Type B pancreatic cell (in vitro differentiated cells): ENCODE measurements at regions not wholly inside any gene's neighbourhood (a gene's known extent, or its start where the extent isn't known, plus 50 kb on each side); places are given as distances from the start of the nearest gene placed in this dataset.
"Not testable (repeated sequence)": the region's sequence is repeated elsewhere in the genome, so short reads cannot be mapped to it uniquely, and the experiment has no call there.

Experiments used
- DNase-seq: peaks from one replicate; pipeline ENCODE4 v3.0.0; 2021; ENCODE audit warnings: mixed read lengths; ENCODE audit not compliant: unreplicated experiment; ENCODE audit errors: extremely low spot score
- H3K27ac Mint-ChIP-seq: 2 replicates; pipeline ENCODE4 v1.8.0; 2021; ENCODE audit warnings: mild to moderate bottlenecking, mixed read lengths
- H3K27me3 Mint-ChIP-seq: 2 replicates; pipeline ENCODE4 v1.8.0; 2021; ENCODE audit warnings: mixed read lengths
- H3K36me3 Mint-ChIP-seq: 2 replicates; pipeline ENCODE4 v1.8.0; 2021; ENCODE audit warnings: mixed read lengths
- H3K4me1 Mint-ChIP-seq: one replicate; pipeline ENCODE4 v1.8.0; 2021; ENCODE audit warnings: mixed read lengths; ENCODE audit not compliant: unreplicated experiment
- H3K4me3 Mint-ChIP-seq: 2 replicates; pipeline ENCODE4 v1.8.0; 2021; ENCODE audit warnings: mild to moderate bottlenecking, mixed read lengths
- H3K9me3 Mint-ChIP-seq: 2 replicates; pipeline ENCODE4 v1.8.0; 2021; ENCODE audit warnings: mixed read lengths
- TF ChIP-seq, protein P1 (sequence below): fragments of 200-600 bp; sonication (generic); conservative IDR thresholded peaks from 2 replicates; pipeline ENCODE4 v1.5.0; 2021; ENCODE audit warnings: antibody characterized with exemption, mild to moderate bottlenecking

- Mint-ChIP-seq H3K36me3 (no peaks in the 10 kb centered on the region), H3K9me3 (no peaks in the 10 kb centered on the region), H3K4me1 (peaks cover 29% of the 10 kb centered on the region), H3K27ac (no peak overlapping the region), H3K4me3 (no peak overlapping the region), H3K27me3 (no peaks in the 10 kb centered on the region)
- no peak for DNase-seq
- TF ChIP-seq, protein P1, sequence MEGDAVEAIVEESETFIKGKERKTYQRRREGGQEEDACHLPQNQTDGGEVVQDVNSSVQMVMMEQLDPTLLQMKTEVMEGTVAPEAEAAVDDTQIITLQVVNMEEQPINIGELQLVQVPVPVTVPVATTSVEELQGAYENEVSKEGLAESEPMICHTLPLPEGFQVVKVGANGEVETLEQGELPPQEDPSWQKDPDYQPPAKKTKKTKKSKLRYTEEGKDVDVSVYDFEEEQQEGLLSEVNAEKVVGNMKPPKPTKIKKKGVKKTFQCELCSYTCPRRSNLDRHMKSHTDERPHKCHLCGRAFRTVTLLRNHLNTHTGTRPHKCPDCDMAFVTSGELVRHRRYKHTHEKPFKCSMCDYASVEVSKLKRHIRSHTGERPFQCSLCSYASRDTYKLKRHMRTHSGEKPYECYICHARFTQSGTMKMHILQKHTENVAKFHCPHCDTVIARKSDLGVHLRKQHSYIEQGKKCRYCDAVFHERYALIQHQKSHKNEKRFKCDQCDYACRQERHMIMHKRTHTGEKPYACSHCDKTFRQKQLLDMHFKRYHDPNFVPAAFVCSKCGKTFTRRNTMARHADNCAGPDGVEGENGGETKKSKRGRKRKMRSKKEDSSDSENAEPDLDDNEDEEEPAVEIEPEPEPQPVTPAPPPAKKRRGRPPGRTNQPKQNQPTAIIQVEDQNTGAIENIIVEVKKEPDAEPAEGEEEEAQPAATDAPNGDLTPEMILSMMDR = no peak
Measured at GRCh38 chr1:80533093-80533492, 1267.6 kb upstream of the ADGRL2 start.

- Mint-ChIP-seq H3K4me1 (peaks cover 25% of the 10 kb centered on the region), H3K4me3 (no peak overlapping the region), H3K9me3 (no peaks in the 10 kb centered on the region), H3K27me3 (no peaks in the 10 kb centered on the region), H3K27ac (no peak overlapping the region), H3K36me3 (no peaks in the 10 kb centered on the region)
- TF ChIP-seq, protein P1 = no peak
- no peak for DNase-seq
Measured at GRCh38 chr1:80531182-80531581, 1269.6 kb upstream of the ADGRL2 start.

DNA sequence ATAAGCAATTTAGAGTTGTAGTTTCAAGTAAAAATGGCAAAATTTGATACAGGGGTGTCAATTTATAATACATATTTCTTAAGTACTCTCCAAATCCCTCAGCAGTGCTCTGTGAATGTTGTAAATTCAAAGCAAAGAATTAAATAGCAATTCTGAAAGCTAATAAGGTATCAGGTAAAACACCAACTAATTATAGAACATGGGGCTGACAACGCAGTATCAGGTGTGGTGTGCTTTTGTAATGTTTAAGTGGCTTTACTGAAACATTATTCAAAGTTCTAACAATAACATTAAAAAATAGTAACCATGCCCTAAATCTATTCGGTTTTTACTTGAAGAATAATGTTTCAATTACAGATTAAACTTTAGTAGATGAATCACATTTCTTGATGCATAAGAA is 1271.2 kb upstream of the ADGRL2 start:
- Mint-ChIP-seq H3K27me3 (no peaks in the 10 kb centered on the region), H3K4me1 (peaks cover 12% of the 10 kb centered on the region), H3K27ac (no peak overlapping the region), H3K4me3 (no peak overlapping the region), H3K9me3 (no peaks in the 10 kb centered on the region), H3K36me3 (no peaks in the 10 kb centered on the region)
- TF ChIP-seq, protein P1 = no peak
- DNase-seq = no peak

- TF ChIP-seq, protein P1 = no peak
- Mint-ChIP-seq H3K27ac (no peak overlapping the region), H3K27me3 (no peaks in the 10 kb centered on the region), H3K36me3 (no peaks in the 10 kb centered on the region), H3K4me3 (no peak overlapping the region), H3K4me1 (no peaks in the 10 kb centered on the region), H3K9me3 (no peaks in the 10 kb centered on the region)
- DNase-seq = no peak
Measured at GRCh38 chr1:80523861-80524260, 1276.9 kb upstream of the ADGRL2 start.

DNA sequence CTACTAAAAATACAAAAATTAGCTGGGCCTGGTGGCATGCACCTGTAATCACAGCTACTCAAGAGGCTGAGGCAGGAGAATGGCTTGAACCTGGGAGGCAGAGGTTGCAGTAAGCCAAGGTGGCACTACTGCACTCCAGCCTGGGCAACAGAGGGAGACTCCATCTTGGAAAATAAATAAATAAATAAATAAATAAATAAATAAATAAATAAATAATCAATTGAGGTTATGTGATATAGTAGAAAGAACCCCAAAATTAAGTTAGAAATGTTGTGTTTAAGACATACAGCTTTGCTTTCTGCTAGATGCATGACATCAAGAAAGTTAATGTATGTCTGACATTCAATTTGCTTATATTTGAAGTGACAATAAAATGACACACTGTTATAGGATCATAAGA is 1277.7 kb upstream of the ADGRL2 start:
- H3K4me1 Mint-ChIP-seq, H3K27ac Mint-ChIP-seq, H3K27me3 Mint-ChIP-seq, H3K36me3 Mint-ChIP-seq, H3K4me3 Mint-ChIP-seq, H3K9me3 Mint-ChIP-seq, DNase-seq: not testable (repeated sequence)

DNA sequence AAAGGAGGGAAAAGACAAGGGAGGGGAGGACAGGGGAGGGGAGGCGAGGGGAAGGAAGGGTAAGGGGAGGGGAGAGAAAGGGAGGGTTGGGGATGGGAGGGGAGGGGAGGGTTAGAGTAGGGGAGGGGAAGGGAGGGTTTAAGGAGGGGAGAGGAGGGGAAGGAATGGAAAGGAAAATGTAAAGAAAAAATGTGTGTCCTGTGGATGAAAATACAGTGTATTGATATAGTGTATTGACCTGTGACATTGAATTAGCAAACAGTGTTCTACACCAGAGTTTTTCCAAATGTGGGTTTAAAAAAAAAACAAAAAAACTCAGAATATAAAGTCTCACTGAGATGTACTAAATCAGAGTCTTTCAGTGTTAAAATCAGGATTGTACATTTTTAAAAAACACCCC is 1279.8 kb upstream of the ADGRL2 start:
- TF ChIP-seq, protein P1 = no peak
- Mint-ChIP-seq H3K27ac (no peak overlapping the region), H3K4me3 (no peak overlapping the region), H3K36me3 (no peaks in the 10 kb centered on the region), H3K4me1 (no peaks in the 10 kb centered on the region), H3K9me3 (no peaks in the 10 kb centered on the region), H3K27me3 (no peaks in the 10 kb centered on the region)
- no peak for DNase-seq
